Endothelial cell (in vitro differentiated cells): ENCODE measurements at regions not wholly inside any gene's neighbourhood (a gene's known extent, or its start where the extent isn't known, plus 50 kb on each side); places are given as distances from the start of the nearest gene placed in this dataset.

Experiments used
- DNase-seq: peaks from one replicate; pipeline ENCODE4 v3.0.0; 2021; ENCODE audit warnings: low spot score
- H3K27ac Mint-ChIP-seq: one replicate; pipeline ENCODE4 v1.8.0; 2021; ENCODE audit warnings: mixed read lengths, inconsistent platforms; ENCODE audit not compliant: unreplicated experiment
- H3K27me3 Mint-ChIP-seq: one replicate; pipeline ENCODE4 v1.8.0; 2021; ENCODE audit warnings: mild to moderate bottlenecking, moderate library complexity, mixed read lengths, inconsistent platforms; ENCODE audit not compliant: unreplicated experiment
- H3K36me3 Mint-ChIP-seq: one replicate; pipeline ENCODE4 v1.8.0; 2021; ENCODE audit warnings: mild to moderate bottlenecking, low read depth, mixed read lengths, inconsistent platforms; ENCODE audit not compliant: unreplicated experiment
- H3K4me1 Mint-ChIP-seq: one replicate; pipeline ENCODE4 v1.8.0; 2021; ENCODE audit warnings: mild to moderate bottlenecking, mixed read lengths, inconsistent platforms; ENCODE audit not compliant: unreplicated experiment
- H3K4me3 Mint-ChIP-seq: one replicate; pipeline ENCODE4 v1.8.0; 2021; ENCODE audit warnings: mild to moderate bottlenecking, mixed read lengths, inconsistent platforms; ENCODE audit not compliant: unreplicated experiment
- H3K9me3 Mint-ChIP-seq: one replicate; pipeline ENCODE4 v1.8.0; 2021; ENCODE audit warnings: mixed read lengths, inconsistent platforms; ENCODE audit not compliant: unreplicated experiment
- TF ChIP-seq, protein P1 (sequence below): fragments of 200-600 bp; sonication (generic); IDR thresholded peaks from one replicate; pipeline ENCODE4 v1.5.0; 2021; ENCODE audit warnings: antibody characterized with exemption; ENCODE audit not compliant: unreplicated experiment

GRCh38 chr13:81658598-81659370 is 1317.9 kb upstream of the SPRY2 start:
- DNase-seq = no peak
- Mint-ChIP-seq H3K27ac (no peak overlapping the region), H3K27me3 (peaks cover 2% of the 10 kb centered on the region), H3K4me1 (no peaks in the 10 kb centered on the region), H3K36me3 (no peaks in the 10 kb centered on the region), H3K4me3 (no peak overlapping the region), H3K9me3 (no peaks in the 10 kb centered on the region)
- TF ChIP-seq, protein P1, sequence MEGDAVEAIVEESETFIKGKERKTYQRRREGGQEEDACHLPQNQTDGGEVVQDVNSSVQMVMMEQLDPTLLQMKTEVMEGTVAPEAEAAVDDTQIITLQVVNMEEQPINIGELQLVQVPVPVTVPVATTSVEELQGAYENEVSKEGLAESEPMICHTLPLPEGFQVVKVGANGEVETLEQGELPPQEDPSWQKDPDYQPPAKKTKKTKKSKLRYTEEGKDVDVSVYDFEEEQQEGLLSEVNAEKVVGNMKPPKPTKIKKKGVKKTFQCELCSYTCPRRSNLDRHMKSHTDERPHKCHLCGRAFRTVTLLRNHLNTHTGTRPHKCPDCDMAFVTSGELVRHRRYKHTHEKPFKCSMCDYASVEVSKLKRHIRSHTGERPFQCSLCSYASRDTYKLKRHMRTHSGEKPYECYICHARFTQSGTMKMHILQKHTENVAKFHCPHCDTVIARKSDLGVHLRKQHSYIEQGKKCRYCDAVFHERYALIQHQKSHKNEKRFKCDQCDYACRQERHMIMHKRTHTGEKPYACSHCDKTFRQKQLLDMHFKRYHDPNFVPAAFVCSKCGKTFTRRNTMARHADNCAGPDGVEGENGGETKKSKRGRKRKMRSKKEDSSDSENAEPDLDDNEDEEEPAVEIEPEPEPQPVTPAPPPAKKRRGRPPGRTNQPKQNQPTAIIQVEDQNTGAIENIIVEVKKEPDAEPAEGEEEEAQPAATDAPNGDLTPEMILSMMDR = no peak

- no peaks in the 10 kb centered on the region for H3K36me3 Mint-ChIP-seq
- H3K4me1 Mint-ChIP-seq = no peaks in the 10 kb centered on the region
- DNase-seq = peak; percentile 8
- no peak overlapping the region for H3K27ac Mint-ChIP-seq
- TF ChIP-seq, protein P1 = peak; percentile 73
- H3K9me3 Mint-ChIP-seq = no peaks in the 10 kb centered on the region
- H3K27me3 Mint-ChIP-seq = no peaks in the 10 kb centered on the region
- no peak overlapping the region for H3K4me3 Mint-ChIP-seq
These were observed 1299.2 kb upstream of the SPRY2 start for GRCh38 chr13:81639984-81640582.

DNA sequence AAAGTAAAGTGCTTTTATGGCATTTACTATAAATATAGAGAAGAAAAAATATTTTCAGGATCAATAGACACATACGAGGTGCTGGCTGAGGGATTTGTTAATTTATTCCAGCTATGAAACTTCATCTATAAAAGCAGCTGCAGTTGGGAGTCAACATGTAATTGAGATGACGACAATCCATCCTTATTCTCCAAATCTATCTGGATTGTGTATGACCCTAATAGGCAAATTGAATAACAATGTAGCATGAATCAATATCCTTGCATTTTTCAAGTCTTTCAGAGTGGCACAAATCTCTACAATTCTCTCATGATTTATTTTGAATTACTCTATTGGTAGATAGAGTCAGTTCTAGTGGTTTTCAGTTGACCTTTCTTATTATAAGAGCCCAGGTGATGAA is 1296.5 kb upstream of the SPRY2 start:
- H3K4me3 Mint-ChIP-seq = no peak overlapping the region

GRCh38 chr13:81636120-81636519 is 1295.2 kb upstream of the SPRY2 start:
- no peaks in the 10 kb centered on the region for H3K36me3 Mint-ChIP-seq
- no peak overlapping the region for H3K27ac Mint-ChIP-seq
- no peak for DNase-seq
- no peaks in the 10 kb centered on the region for H3K4me1 Mint-ChIP-seq
- H3K4me3 Mint-ChIP-seq = no peak overlapping the region
- TF ChIP-seq, protein P1 = no peak
- no peaks in the 10 kb centered on the region for H3K27me3 Mint-ChIP-seq
- no peaks in the 10 kb centered on the region for H3K9me3 Mint-ChIP-seq

More for the DNA sequence above, 1296.5 kb upstream of the SPRY2 start:
- Mint-ChIP-seq H3K36me3 (no peaks in the 10 kb centered on the region), H3K27ac (no peak overlapping the region), H3K9me3 (no peaks in the 10 kb centered on the region), H3K27me3 (no peaks in the 10 kb centered on the region), H3K4me1 (no peaks in the 10 kb centered on the region)
- no peak for DNase-seq
- TF ChIP-seq, protein P1 = no peak

GRCh38 chr13:81615031-81615430 is 1274.1 kb upstream of the SPRY2 start:
- H3K27ac Mint-ChIP-seq = no peak overlapping the region
- H3K36me3 Mint-ChIP-seq = no peaks in the 10 kb centered on the region

More at GRCh38 chr13:81615031-81615430, 1274.1 kb upstream of the SPRY2 start:
- H3K9me3 Mint-ChIP-seq = no peaks in the 10 kb centered on the region
- H3K27me3 Mint-ChIP-seq = no peaks in the 10 kb centered on the region
- no peaks in the 10 kb centered on the region for H3K4me1 Mint-ChIP-seq
- no peak overlapping the region for H3K4me3 Mint-ChIP-seq
- no peak for DNase-seq
- TF ChIP-seq, protein P1 = no peak
